IMR-90 (cell line): ENCODE measurements at regions not wholly inside any gene's neighbourhood (a gene's known extent, or its start where the extent isn't known, plus 50 kb on each side); places are given as distances from the start of the nearest gene placed in this dataset.

Experiments used
- BHLHE40 ChIP-seq: fragments of 150-350 bp; IDR thresholded peaks from 2 replicates; pipeline ENCODE4 v1.6.1; 2016; ENCODE audit warnings: mild to moderate bottlenecking, low read depth, low read length
- CEBPB ChIP-seq: IDR thresholded peaks from 2 replicates; pipeline ENCODE4 v1.6.1; 2012; ENCODE audit warnings: low read depth, low read length, improper control_type of control experiment
- CHD1 ChIP-seq: IDR thresholded peaks from 2 replicates; pipeline ENCODE4 v1.6.1; 2012; ENCODE audit warnings: low read depth, low read length, improper control_type of control experiment
- CTCF ChIP-seq: conservative IDR thresholded peaks from 2 replicates; pipeline ENCODE4 v1.5.1; 2012; ENCODE audit warnings: mild to moderate bottlenecking, low read depth, low read length, improper control_type of control experiment
- FOS ChIP-seq: fragments of 150-350 bp; IDR thresholded peaks from 2 replicates; pipeline ENCODE4 v1.6.1; 2016; ENCODE audit warnings: low read depth, low read length
- MAZ ChIP-seq: IDR thresholded peaks from 2 replicates; pipeline ENCODE4 v1.6.1; 2012; ENCODE audit warnings: low read depth, mild to moderate bottlenecking, low read length, improper control_type of control experiment, moderate library complexity, borderline replicate concordance
- MXI1 ChIP-seq: IDR thresholded peaks from 2 replicates; pipeline ENCODE4 v1.6.1; 2012; ENCODE audit warnings: low read depth, mild to moderate bottlenecking, low read length, moderate library complexity, borderline replicate concordance
- POLR2A ChIP-seq: IDR thresholded peaks from 2 replicates; pipeline ENCODE4 v1.6.1; 2012; ENCODE audit warnings: mild to moderate bottlenecking, low read depth, low read length
- RAD21 ChIP-seq: IDR thresholded peaks from 2 replicates; pipeline ENCODE4 v1.6.1; 2012; ENCODE audit warnings: low read length, improper control_type of control experiment
- RCOR1 ChIP-seq: IDR thresholded peaks from 2 replicates; pipeline ENCODE4 v1.6.1; 2012; ENCODE audit warnings: mild to moderate bottlenecking, low read length, improper control_type of control experiment; ENCODE audit not compliant: insufficient replicate concordance
- RFX5 ChIP-seq: IDR thresholded peaks from 2 replicates; pipeline ENCODE4 v1.8.0; 2012; ENCODE audit warnings: low read depth, mild to moderate bottlenecking, low read length, moderate library complexity
- SMC3 ChIP-seq: fragments of 150-350 bp; IDR thresholded peaks from 2 replicates; pipeline ENCODE4 v1.6.1; 2016; ENCODE audit warnings: low read depth, mild to moderate bottlenecking, antibody characterized with exemption, low read length, moderate library complexity
- TF ChIP-seq, protein P1 (sequence below): fragments of 150-350 bp; IDR thresholded peaks from 2 replicates; pipeline ENCODE4 v1.6.1; 2017; ENCODE audit warnings: mild to moderate bottlenecking, antibody characterized with exemption, low read length, low read depth

GRCh38 chr11:109236188-109236587 lies 185.8 kb upstream of the C11orf87 start:
- TF ChIP-seq, protein P1, sequence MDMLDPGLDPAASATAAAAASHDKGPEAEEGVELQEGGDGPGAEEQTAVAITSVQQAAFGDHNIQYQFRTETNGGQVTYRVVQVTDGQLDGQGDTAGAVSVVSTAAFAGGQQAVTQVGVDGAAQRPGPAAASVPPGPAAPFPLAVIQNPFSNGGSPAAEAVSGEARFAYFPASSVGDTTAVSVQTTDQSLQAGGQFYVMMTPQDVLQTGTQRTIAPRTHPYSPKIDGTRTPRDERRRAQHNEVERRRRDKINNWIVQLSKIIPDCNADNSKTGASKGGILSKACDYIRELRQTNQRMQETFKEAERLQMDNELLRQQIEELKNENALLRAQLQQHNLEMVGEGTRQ: no peak
- TF ChIP-seq RCOR1 (no peak), POLR2A (no peak), CTCF (no peak), MAZ (no peak), RAD21 (no peak), SMC3 (no peak), MXI1 (no peak), BHLHE40 (no peak), CEBPB (no peak), CHD1 (no peak), RFX5 (no peak), FOS (no peak)
